Upper lobe of left lung (tissue), 4 donors: ENCODE measurements at regions not wholly inside any gene's neighbourhood (a gene's known extent, or its start where the extent isn't known, plus 50 kb on each side); places are given as distances from the start of the nearest gene placed in this dataset.

Experiments used
- POLR2A ChIP-seq, 4 donors: fragments of 450-650 bp; IDR thresholded peaks; one replicate each; pipeline ENCODE4 v1.5.1; 2016 to 2017; ENCODE audit warnings: antibody characterized with exemption in 4 of 4, mild to moderate bottlenecking in 2 of 4
- TF ChIP-seq, protein P1 (sequence below), 6 experiments: fragments of 450-650 bp in 4 of 6; fragments of 200-600 bp in 2 of 6; sonication (generic) in 2 of 6; IDR thresholded peaks; one replicate each; pipeline ENCODE4 v1.5.1; 2016 to 2019; ENCODE audit warnings: antibody characterized with exemption in 6 of 6

DNA sequence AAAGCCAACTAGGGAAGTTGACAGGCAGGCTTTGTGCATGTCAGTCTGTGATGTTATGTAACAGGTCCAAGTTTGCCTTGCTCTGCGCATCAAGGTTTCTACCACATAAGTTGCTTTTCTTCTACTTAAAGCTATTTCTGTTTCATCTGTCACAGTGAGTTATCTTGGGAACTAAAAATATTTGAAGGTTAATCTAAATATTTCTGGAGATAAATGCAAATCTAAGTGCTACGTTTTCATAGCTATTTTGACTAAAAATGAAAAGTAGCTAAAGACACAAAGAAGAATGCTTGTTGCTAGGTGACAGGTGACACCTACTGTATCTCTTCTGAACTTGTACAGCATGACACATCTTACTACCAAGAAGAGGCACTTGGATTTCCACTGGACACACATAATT lies 135.6 kb downstream of the KLF12 start:
- TF ChIP-seq, protein P1, sequence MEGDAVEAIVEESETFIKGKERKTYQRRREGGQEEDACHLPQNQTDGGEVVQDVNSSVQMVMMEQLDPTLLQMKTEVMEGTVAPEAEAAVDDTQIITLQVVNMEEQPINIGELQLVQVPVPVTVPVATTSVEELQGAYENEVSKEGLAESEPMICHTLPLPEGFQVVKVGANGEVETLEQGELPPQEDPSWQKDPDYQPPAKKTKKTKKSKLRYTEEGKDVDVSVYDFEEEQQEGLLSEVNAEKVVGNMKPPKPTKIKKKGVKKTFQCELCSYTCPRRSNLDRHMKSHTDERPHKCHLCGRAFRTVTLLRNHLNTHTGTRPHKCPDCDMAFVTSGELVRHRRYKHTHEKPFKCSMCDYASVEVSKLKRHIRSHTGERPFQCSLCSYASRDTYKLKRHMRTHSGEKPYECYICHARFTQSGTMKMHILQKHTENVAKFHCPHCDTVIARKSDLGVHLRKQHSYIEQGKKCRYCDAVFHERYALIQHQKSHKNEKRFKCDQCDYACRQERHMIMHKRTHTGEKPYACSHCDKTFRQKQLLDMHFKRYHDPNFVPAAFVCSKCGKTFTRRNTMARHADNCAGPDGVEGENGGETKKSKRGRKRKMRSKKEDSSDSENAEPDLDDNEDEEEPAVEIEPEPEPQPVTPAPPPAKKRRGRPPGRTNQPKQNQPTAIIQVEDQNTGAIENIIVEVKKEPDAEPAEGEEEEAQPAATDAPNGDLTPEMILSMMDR (IDR thresholded peaks at IDR 0.05), result no peak
- TF ChIP-seq POLR2A (IDR thresholded peaks at IDR 0.05), result no peak
